NCI-H460 (cell line): ENCODE measurements at regions not wholly inside any gene's neighbourhood (a gene's known extent, or its start where the extent isn't known, plus 50 kb on each side); places are given as distances from the start of the nearest gene placed in this dataset.

ENCODE experiments used
- DNase-seq: peaks from one replicate; pipeline ENCODE4 v3.0.0-alpha.2; 2016; ENCODE audit warnings: low read depth; ENCODE audit errors: extremely low read depth

GRCh38 chr11:23022854-23023253 is 162.6 kb upstream of the CCDC179 start:
- no peak for DNase-seq

- no peak for DNase-seq
Measured at GRCh38 chr11:23023319-23023718, 163.0 kb upstream of the CCDC179 start.

GRCh38 chr11:23041001-23041503 is 180.8 kb upstream of the CCDC179 start:
- DNase-seq: no peak

GRCh38 chr11:23058656-23059055 is 198.4 kb upstream of the CCDC179 start:
- DNase-seq: no peak

GRCh38 chr11:23063276-23063675 is 203.0 kb upstream of the CCDC179 start:
- DNase-seq: no peak

DNA sequence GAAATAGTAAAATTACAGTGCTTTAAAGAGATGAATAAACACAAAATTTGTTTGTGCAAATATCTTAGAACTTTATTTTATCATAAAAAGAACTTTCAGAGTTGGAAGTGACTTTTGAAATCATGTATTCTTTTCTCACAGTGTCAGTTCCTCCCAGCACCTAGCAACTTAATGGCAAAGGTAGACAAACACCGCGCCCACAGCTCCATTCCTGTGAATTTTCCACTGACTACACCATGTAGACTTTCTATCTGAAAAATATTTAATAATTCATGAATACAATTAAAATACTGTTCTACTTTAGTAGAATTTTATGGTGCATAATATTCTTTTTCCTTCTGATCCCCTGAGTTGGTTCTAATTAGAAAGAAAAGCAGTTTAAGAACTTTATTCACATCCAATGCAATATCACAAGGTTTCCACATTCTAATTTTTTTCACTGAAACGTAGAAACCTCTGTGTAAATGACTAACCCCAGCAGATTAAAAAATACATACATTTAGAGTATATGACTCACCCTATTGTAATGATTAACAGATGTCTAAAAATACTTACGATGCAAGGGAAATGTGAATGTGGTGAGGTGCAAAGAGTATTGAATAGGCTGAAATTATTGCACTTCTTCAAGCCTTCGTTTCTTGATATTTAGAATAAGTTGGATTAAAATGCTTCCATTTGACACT is 218.2 kb upstream of the CCDC179 start:
- DNase-seq: no peak

- DNase-seq: no peak
Measured at GRCh38 chr11:23079382-23079813, 219.1 kb upstream of the CCDC179 start.

DNA sequence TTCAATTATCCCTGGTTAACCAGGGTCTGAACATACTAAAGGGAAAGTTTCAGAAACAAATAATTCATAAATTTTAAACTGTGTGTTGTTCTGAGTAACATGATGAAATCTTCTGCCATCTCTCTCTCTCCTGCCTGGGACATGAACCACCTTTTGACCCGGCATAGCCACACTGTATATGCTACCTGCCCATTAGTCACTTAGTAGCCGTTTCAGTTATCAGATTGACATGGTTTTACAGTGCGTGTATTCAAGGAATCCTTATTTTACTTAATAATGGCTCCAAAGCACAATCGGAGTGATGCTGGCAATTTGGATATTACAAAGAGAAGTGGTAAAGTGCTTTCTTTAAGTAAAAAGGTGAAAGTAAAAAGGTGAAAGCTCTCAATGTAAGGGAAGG is 227.1 kb upstream of the CCDC179 start:
- DNase-seq: no peak

DNA sequence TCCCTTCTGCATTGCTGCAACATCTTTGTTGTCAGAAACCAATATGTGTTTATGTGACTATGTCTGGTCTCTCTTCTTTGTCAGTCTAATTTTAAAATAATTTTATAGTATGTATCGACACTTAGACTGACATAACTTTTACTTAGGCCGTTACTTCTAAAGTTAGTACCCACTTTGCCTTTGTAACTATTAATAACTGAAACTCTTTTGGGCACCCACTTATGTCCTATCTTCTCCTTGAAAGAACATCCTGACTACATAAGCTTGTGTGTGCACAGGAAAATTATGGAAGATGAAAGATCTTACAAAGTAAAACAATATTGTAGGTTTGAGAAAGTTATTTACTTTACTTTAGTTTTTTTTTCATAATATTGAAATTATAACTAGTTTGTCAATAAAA is 230.4 kb upstream of the CCDC179 start:
- no peak for DNase-seq

DNA sequence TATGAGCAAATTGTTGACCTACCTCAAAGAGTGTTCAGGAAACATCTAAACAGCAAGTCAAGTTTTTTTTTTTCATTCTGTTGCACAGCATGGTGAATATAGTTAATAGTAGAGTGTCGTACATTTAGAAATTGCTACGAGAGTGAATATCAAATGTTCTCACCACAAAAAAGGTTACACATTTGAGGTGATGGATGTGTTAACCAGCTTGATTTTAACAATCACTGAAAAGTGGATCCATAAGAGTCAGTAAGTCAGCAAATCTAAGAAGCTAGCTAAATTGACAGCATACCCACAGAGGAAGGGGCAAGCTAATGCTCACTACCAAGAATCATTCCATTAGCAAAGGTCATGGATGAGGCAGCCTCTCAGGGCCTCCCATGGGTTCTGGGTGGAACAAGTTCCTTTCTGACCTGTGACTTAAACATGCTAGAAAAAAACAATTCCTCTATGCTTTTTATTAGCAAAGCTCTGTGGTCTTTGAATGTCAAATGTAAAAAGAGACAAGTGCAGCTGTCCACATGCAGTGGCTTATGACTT is 235.4 kb upstream of the CCDC179 start:
- DNase-seq: no peak

DNA sequence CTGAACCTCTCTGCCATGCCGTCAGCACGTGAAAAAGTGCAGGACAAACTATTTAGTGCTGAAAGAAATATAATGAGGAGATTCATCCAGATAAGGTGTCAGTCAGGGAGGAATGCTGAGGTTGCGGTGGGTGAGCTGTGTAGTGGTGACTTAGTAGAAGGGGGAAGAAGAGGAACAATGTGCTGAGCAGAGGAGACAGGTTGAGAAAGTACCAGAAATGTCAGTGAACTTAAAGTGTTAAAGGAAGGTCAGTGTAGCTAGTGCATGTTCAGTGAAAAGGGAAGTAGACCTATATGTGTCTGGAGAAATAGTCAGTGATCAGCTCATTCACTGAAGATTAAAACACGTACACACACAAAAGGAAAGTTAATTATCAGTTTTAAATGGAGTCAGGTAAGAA is 237.6 kb upstream of the CCDC179 start:
- DNase-seq: no peak

DNA sequence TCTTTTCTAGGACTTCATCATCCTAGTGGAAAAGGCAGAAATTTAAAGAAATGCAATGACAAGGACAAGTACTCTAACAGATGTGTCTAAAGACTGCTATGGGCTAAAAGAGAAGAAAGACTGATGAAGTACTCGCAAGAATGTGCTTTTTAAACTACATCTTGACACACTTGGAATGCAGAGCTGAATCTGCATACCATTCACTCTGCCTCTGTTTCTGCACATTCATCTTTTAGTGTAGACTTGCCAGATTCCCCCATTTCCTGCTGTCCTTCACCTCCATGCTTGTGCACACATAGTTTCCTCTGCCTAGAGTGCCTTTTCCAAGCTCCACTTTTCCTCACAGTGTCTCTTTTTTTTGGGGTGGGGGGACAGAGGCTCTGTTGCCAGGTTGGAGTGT is 239.0 kb upstream of the CCDC179 start:
- no peak for DNase-seq

DNA sequence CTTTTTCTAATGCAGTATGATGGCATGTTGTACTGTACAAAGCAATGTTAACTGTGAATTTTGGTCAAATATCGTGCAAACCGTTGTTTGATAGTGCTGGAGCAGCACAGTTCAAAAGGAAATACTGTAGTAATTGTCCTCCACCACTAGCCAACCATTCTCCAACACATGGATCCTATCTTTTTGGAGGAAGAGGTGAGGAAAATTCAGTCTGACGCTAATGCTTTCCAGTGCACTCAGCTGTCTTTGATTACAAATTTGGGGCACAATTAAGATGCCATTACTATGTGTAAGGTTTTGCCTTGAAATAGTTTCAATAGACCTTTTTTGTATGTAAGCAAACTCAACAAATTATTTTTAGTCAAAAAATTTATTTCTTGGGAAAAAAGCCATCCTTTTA is 240.5 kb upstream of the CCDC179 start:
- no peak for DNase-seq

GRCh38 chr11:23103416-23103815 is 243.1 kb upstream of the CCDC179 start:
- no peak for DNase-seq

DNA sequence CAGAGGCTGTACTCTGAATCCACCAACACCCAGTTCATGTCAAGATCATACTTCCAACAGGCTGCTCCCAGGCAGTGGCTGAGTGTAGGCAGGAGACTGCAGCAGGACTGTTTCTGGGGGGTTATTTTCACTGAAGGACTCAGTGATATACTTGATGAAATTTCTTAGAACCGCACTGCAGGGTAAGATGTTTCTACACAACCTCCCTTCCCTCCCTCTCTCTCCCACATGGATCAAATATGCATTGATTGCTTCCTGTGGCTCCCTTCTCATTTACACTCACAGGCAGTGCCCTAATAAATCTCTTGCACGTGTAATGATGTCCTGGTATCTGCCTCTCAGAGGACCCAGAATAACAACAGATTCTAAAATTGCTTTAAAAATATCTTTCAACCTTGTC is 251.3 kb upstream of the CCDC179 start:
- no peak for DNase-seq

DNA sequence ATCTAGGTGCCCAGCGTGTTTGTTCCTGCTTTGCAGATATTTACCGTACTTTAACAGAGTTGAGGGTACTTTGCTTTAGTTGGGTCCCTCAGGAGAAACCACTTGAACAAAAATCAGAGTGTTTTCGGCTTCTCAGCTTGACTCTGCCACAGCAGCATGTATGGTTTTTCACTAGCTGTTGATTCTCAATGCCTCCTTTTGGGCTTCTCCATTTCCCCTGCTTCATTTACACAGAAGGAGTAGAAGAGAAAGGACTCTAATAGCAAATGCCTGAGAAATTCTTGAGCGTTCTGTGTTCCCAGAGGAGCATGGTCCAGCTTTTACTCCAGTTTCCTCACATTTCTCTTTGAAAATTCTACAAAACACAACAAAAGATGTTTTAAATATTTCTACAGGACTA is 252.1 kb upstream of the CCDC179 start:
- no peak for DNase-seq

DNA sequence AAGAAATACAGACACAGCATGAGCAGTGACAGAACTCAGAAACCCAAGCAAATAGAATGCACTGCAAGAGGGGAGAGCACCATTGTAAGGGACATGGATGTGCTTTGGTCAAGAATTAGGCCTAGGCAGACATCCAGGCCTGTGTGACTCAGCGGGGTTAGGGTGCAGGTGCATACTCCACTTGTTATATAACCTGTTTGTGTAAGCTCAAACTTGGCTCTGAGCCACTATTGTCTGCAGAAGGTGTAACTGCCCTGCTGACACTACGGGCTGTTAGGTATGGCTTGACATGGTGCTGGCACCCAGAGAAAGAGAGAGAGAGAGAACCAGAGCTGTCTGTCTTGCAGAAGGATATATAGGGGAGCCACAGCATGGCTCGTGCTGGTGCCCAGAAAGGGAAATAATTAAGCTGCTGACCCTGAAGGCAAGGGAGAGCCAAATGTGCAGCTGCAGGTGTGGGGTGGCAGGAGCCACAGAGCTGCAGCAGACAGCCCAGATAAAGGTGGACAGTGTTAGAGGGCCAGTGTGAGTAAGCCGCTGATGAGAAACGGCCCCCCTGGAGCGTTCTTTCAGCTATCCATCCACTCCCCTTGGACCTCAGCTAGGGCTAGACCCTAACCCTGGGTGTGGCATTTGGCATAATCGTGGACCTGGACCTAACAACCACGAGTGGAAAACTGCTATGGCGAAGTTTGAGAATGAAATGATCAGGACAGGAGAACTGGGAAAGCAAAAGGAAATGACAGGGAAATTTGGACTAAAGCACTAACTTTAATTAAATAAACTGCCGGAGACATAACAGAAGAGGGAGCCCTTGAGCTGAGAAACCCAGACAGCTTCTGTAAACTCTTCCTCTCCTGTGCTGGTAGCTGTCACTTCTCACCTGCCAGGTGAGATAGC is 253.0 kb upstream of the CCDC179 start:
- peak; percentile 19 for DNase-seq

DNA sequence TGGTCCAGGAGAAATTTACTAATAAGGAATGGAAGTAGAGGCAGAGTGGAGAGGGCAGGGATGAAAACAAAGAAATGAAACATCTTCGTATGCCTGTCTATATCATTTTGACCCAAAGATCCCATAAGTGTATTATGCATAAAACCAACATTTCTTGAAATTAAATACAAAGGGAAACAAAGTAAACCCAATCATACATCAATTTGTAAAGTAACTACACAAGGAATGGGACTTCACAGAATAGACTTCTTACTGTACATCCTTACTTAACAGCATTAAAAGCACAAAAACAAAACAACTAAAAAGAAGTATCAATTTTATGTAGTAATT is 253.6 kb upstream of the CCDC179 start:
- no peak for DNase-seq

DNA sequence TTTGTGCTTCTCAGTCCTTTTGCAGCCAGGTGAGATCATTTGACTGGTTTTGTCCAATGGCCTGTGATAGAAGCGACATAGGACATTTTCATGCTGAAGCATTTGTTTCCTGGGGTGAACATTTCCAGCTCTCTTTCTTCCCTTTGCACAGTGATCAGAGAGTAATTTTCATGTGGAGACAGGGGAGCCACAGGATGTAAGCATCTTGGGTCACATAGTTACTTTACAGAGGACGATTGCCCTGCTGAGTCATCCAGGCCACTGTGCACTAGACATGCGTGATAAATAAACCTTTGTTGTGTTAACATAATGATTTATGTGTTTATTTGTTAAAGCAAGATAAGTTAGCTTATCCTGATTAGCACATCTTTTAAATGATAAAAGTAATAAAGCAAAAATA is 263.5 kb upstream of the CCDC179 start:
- no peak for DNase-seq

DNA sequence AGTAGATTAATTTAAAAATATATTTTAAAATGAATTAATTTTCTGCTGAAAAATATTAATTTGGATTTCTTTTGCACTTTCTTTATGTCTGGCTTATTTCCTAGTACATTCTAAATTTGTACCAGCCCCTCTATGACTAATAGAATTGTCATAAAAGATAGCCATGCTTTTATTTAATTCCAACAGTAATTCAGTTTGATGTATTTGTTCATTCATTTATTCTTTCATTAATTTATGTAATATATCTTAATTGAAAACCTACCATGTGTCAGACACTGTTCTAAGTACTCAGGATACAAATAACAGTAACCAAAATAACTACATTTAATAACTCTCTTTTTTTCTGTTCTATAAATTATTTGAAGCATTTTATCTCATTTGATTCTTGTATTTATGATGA is 264.0 kb upstream of the CCDC179 start:
- DNase-seq: no peak

- DNase-seq: no peak
Measured at GRCh38 chr11:23124996-23125395, 264.7 kb upstream of the CCDC179 start.

DNA sequence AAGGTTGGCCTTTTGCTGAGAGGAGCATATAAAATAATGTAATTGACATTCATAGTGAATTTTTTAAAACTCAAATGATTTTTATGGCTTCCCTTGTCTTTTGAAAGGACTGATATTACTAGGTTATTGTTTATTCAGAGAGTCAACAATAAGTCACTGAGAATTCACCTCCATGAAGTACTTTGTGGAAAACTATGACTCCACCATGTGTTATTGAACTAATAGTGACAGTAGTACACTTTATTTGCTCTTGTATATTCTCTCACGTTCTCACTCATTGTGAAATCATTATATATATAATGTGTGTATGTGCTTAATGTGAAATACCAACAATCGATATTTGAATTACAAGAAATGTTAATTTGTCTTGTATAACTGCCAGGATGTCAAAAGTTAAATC is 267.4 kb upstream of the CCDC179 start:
- no peak for DNase-seq
